GM20000 (cell line): ENCODE measurements at regions not wholly inside any gene's neighbourhood (a gene's known extent, or its start where the extent isn't known, plus 50 kb on each side); places are given as distances from the start of the nearest gene placed in this dataset.

Source experiments
- DNase-seq: peaks from one replicate; pipeline ENCODE4 v3.0.0; 2012; ENCODE audit warnings: low spot score
- CTCF ChIP-seq: IDR thresholded peaks from 2 replicates; pipeline ENCODE4 v1.5.1; 2012; ENCODE audit warnings: mild to moderate bottlenecking, control low read depth; ENCODE audit errors: extremely low read depth, missing control alignments

- TF ChIP-seq CTCF = no peak
- no peak for DNase-seq
Observed at GRCh38 chr4:13316354-13316753, 167.8 kb downstream of the RAB28 start.

GRCh38 chr4:13313856-13314255 lies 170.3 kb downstream of the RAB28 start:
- DNase-seq = no peak
- no peak for TF ChIP-seq CTCF

- no peak for DNase-seq
- TF ChIP-seq CTCF = no peak
Observed at GRCh38 chr4:13312264-13312663, 171.9 kb downstream of the RAB28 start.

GRCh38 chr4:13309751-13310150 lies 174.4 kb downstream of the RAB28 start:
- TF ChIP-seq CTCF = no peak
- DNase-seq = no peak

DNA sequence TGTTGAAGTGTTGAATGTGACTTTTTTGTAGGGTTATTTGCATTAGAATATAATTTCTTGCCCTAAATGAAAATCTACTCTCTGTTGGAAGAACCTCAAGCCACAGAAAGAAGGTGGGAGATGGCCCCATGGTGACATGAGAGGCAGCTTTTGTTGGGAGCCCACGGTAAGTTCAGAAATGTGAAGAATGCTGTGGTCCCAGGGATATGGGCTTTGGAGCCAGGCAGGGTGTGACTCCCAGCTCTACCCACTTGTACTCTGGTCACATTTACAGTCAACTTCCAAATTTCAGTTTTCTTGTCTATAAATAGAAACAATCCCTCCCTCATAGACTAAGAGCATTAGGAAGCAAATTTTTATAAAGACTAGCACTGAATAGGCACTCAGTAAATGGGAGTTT lies 177.8 kb downstream of the RAB28 start:
- TF ChIP-seq CTCF = no peak
- no peak for DNase-seq

DNA sequence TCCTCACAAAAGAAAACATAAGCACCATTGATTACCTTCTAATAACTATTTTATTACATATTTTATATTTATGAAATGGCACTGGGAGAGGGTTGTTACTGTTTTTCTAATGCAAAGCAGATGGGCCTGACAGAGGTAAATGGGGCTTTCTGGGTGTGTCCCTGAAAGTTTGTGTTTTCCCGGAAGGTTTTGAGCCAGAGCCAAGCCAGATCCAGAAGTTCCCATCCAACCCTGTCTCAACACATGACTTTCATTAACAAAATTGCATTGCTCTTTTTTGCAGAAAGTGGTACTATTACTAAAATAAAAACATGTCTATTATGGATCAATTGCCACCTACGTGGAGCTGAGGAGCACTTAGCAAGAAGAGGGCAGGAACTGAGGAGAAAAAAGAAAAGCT lies 181.3 kb downstream of the RAB28 start:
- TF ChIP-seq CTCF = no peak
- DNase-seq = no peak

DNA sequence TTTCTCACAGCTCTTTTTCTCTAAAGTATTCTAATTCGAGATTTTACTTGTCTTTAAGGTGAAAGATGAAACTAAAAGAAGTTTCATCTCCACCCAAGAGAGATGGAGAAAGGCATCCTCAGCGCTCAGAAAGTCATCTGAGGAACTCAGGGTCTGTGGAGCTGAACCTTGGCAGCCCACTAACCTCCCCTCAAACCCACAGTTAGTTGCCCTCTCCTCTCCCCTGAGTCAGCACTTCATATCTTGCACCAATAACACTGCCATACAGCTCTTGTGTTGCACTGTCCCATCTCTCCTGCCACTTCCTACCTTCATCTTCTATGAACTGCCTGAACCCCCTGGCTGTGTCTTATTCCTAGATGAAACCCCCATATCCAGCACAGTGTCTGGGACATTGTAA lies 184.8 kb downstream of the RAB28 start:
- TF ChIP-seq CTCF = no peak
- no peak for DNase-seq
